UCSD-AML1 (cell line): ENCODE measurements at regions not wholly inside any gene's neighbourhood (a gene's known extent, or its start where the extent isn't known, plus 50 kb on each side); places are given as distances from the start of the nearest gene placed in this dataset.
"Not testable (repeated sequence)": the region's sequence is repeated elsewhere in the genome, so short reads cannot be mapped to it uniquely, and the experiment has no call there.

ENCODE experiments used
- DNase-seq: peaks from one replicate; lab custom pipeline; 2025; ENCODE audit not compliant: unreplicated experiment; lab: John Stamatoyannopoulos, UW

DNA sequence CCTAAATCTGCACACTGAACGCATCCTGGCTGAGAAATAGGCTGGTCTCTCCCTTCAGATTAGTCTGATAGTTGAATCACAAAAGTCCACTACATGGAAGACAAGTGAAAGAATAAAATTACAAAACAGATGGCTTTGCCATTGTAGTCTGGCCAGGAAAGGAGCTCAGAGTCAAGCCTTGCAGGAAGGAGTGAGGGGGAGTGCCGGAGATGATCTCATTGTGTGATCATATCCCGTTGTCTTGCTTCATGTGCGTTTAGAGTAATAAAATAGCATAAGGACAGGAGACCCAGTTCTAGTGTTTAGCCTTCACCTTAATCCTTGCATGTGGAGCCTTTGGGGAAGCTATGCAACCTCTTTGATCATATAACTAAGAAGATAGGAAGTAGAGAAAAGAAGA is 666.7 kb upstream of the RAG2 start:
- DNase-seq = no peak

DNA sequence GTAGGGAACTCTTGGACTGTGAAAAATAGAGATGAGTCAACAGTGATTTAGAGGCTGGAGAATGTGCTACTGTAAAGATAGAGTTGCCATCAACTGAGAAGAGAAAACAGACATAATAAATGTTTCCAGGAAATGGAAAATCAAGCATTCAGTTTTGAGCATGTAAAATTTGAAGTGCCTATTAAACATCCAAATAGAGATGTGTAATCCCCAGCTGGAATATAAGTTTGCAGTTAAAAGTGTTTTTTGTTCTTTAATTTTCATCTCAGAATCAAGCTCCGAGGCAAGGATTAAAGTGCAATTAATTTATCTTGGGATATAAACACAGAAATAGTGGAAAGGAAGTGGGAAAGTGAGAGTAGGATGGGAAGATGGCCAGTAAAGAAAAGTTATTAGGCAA is 666.0 kb upstream of the RAG2 start:
- DNase-seq = no peak

DNA sequence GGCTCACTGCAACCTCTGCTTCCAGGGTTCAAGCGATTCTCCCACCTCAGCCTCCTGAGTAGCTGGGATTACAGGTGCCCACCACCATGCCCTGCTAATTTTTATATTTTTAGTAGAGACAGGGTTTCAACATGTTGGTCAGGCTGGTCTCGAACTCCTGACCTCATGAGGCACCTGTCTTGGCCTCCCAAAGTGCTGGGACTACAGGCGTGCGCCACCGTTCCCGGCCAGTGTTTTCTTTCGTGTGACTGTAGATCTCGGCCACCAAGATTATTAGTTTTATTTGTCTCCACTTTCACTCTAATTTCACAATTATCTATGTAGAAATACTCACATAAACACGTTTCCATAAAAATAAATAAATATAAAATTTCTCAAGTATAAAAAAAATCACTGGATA is 665.4 kb upstream of the RAG2 start:
- DNase-seq = not testable (repeated sequence)

DNA sequence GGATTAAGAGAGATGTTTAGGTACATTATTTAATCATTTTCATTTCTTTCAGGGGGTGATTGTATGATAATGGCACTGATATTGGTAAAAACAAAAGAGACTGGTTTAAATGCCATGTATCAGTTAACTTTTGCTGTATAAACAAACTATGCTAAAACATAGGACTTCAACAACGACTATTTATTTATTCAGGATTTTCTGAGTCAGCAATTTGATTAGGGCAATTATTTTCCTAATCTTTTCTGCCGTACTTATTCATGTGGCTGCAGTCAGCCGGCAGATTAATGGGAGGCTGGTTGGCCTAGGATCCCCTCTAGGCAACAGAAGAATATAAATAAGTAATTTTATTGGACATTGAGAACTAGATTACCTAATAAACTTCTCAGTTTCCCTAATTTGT is 661.7 kb upstream of the RAG2 start:
- DNase-seq = no peak

DNA sequence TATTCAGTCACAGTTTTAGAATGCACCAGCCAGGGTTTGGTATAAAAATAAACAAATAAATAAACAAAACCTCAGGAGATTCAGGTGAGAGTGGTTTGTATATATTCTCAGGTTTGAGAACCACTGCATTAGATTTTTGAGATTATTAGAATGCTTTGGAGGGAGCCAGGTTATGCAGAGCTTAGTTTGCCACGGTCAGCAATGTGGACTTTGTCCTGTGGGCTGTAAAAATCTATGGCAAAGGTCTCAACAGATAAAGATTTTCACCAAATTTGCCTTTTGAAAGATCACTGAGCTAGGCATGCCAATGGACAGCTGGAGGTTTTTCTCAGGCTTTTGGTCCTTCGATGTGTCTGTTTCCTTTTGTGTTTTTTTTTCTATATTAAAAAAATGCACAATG is 650.1 kb upstream of the RAG2 start:
- DNase-seq = no peak

DNA sequence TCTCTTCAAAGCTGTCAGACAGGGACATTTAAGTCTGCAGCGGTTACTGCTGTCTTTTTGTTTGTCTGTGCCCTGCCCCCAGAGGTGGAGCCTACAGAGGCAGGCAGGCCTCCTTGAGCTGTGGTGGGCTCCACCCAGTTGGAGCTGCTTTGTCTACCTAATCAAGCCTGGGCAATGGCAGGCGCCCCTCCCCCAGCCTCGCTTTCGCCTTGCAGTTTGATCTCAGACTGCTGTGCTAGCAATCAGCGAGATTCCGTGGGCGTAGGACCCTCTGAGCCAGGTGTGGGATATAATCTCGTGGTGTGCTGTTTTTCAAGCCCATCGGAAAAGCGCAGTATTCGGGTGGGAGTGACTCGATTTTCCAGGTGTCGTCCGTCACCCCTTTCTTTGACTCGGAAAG is 648.1 kb upstream of the RAG2 start:
- DNase-seq = not testable (repeated sequence)

DNA sequence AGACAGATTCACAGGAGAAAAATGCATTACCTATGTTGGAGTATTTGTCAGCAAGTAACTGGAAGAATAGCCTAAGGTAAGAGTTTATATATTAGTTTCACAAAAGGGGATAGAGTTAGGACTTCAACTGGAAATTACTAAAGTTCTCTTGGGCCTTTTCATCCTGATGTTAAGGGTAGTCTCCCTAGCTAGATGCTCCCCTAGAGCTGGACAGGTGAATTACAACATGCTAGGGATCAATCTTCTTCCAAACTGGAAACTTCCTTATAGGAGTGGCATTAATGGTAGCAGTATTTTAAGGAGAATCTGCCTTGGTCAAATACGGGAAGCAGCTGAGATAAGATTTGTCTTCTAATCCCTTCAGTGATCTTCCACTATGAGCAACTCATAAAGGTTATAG is 632.8 kb upstream of the RAG2 start:
- no peak for DNase-seq

DNA sequence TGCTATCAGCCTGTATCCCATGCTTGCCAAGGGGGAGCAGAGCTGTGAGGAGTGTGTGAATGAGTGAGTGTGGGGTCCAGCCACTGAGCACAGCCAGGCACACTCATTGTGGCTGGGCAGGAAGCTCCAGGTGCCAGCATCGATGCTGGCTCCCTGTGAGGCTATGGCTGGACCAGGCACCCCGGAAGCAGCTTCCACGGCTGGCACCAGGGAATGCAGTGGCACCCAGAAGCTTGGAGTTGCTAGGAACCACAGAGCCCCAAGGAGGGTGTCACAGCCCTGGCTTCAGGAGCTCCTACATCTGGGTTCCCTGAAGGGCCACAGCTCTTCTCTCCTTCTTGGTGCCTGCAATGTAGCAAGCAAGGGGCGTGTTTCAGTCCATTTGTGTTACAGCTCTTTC is 625.9 kb upstream of the RAG2 start:
- no peak for DNase-seq

DNA sequence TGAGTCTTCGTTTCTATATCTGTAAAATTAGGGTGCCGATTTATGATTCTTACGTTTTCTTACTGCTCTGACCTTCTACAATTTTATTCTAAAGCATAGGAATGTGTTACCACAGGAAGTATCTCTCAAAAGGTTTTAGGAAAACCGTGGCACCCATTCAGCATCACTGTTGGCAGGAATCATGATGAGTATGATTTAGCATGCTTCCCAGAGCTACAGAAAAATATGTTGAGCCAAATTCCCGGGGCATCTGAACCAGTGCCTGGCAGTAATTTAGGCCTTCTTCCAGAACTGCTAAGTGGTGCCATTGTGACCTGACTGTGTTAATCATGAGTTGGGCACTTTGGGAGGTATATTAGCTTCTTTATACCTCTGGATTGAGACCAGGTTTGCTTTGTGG is 605.0 kb upstream of the RAG2 start:
- DNase-seq = no peak

DNA sequence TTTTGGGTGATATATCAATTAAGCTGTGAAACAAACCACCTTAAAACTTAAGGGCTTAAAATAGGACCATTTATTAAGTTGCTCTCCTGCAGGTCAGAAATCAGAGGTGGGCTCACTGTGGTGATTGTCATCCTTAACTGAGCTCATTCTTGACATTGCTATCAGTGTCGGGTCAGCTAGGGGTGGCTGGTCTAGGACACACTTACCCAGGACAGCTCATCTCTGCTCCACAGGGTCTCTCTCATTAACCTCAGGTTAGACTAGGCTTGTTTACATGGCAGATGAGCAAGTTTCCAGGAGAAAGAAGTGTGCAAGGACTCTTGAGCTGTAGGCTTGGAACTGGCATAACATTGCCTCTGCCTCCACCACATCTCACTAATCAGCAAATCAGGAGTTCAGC is 601.0 kb upstream of the RAG2 start:
- no peak for DNase-seq

DNA sequence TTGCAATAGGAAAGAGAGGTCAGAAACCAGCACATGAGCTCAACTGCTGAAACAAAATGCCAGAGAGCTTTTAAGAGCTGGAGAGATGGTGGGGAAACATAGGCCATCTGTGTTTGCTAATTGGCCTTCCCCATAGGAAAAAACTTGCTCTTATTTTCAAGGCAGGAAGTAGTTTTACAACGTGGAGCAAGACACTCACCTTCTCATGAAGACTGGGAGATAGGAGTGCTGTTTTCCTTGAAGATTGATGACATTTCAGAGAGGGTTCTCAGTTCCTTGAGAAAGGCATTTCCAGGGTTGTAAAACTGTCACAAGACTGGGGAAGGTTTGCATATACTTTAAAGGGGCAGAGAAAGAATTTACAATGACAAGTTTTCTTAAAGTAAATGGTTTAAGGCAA is 586.3 kb upstream of the RAG2 start:
- no peak for DNase-seq

DNA sequence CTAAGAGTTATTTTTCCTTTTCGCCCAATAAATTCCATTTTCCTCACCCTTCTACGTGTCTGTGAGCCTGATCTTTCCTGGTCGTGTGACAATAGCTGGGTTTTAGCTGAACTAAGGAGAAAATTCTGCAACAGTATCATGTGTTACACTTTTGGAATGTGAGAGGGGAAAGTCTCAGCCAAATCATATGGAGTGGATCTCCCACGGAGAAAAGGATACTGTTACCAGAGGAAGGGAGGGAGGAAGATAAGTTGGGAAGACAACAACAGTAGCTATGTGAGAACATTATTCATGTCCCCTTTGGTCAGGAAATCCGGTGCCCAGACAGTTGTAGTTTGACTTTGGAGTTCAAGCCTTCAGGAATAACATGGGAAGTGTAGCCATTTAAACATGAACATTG is 584.0 kb upstream of the RAG2 start:
- DNase-seq = no peak

DNA sequence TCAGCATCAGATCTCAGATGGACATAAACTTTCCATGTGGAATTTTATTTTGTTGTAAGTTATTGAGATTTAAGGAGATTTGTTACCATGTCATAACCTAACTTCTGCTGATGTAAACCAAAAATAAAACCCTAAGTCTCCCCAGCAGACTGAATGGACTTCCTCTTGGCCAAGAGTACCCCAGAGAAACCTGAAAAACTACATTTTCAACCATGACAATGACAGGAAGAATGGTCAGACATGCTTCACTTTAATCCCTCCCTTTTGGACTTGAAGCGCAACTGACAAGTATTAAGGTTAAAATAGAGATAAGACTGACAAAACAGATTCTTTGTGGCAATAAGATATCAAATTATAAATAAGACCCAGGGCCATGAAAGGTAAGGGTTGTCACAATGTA is 579.7 kb upstream of the RAG2 start:
- no peak for DNase-seq

DNA sequence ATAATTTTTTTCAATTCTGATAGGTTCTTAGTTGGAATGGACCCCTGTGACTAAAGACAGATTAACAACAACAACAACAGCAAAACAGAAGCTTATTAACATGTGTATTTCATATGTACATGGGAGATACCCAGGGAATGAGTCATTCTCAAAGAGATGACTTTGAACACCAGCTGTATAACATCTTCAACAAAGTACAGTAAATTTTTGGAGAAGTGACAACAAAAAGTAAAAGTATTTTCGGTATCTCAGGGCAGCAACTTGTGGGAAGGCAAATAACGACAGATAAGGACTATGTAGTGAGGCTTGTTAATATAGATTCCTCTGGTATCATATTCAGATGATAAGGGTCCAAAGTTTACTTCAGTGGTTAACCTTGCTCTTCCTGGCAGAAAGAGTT is 573.4 kb upstream of the RAG2 start:
- no peak for DNase-seq

DNA sequence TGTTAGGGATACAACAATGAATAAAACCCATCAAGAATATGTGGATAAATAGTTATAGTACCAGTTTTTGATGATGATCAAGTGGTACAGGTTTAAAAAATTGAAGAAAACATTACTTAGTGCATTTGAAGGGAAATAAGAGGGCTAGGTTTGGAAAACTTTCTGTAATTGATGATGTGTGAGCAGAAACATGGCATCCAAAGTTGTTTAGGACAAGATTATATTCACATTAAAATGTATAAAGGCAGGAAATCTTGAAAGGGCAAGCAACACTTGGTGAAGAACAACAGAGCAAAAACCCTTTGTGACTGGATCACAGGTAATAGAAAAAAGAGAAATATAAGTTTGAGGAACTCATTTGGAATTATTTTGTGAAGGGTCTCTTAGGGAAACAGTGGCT is 572.3 kb upstream of the RAG2 start:
- no peak for DNase-seq

DNA sequence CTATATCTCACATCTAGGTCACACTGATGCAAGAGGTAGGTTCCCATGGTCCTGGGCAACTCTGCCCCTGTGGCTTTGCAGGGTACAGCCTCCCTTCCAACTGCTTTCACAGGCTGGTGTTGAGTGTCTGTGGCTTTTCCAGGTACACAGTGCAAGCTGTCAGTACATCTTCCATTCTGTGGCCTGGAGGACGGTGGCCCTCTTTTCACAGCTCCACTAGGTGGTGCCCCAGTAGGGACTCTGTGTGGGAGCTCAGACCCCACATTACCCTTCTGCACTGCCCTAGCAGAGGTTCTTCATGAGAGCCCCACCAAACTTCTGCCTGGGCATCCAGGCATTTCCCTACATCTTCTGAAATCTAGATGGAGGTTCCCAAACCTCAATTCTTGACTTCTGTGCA is 547.4 kb upstream of the RAG2 start:
- DNase-seq = not testable (repeated sequence)

DNA sequence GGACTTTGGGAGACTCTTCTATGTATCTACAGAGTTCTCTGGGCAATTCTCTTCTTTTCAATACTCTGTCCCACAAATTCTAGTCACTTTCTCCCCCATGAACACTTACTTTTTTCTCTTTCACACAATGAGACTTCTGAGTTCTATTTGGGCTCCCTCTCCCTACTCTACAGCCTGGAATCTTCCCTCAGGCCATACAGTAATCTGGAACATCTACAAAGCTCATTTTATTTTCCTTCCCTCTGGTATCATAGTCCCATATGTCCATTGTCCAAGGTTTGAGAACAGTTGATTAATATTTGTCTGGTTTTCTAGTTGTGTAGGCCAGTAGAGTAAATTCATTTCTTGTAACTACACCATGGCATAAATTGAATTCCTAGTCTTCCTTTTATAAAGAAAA is 544.6 kb upstream of the RAG2 start:
- DNase-seq = no peak

DNA sequence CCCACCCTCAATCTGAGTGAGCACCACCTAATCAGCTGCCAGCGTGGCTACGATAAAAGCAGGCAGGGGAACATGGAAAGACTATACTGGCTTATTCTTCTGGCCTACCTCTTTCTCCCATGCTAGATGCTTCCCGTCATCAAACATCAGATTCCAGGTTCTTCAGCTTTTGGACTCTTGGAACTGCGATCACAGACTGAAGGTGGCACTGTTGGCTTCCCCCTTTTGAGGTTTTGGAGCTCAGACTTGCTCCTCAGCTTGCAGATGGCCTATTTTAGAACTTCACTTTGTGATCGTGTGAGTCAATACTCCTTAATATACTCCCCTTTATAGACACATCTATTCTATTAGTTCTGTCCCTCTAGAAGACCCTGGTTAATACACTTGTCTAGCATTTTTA is 543.7 kb upstream of the RAG2 start:
- DNase-seq = no peak

DNA sequence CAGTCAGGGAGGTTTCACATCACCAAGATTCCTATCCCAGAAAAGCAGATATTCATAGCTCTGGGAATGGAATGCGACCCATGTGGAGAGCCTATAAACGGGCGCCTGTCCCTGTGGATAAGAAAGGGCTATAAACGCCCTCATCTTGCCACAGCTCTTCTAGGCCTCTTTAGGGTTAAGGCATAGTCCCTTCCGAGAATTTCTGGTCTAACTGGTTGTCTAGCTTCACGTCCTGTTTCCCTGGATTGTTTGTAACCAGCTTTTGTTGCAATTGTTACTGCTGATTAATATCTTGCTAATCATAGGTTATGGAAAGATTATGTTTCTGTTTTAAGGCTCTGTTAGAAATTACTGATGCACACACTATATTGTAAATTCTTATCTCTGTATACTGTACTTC is 537.6 kb upstream of the RAG2 start:
- not testable (repeated sequence) for DNase-seq

DNA sequence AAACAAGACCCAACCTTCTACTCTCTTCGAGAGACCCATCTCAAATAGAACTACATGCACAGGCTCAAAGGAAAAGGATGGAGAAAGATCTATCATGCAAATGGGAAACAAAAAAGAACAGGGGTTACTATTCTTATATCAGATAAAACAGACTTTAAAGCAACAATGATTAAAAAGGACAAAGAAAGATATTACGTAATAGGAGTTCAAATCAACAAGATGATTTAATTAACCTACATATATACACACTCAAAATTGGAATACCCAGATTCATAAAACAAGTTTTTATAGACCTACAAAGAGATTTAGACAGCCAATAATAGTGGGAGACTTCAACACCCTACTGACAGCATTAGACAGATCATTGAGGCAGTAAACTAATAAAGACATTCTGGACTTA is 536.6 kb upstream of the RAG2 start:
- DNase-seq = no peak

DNA sequence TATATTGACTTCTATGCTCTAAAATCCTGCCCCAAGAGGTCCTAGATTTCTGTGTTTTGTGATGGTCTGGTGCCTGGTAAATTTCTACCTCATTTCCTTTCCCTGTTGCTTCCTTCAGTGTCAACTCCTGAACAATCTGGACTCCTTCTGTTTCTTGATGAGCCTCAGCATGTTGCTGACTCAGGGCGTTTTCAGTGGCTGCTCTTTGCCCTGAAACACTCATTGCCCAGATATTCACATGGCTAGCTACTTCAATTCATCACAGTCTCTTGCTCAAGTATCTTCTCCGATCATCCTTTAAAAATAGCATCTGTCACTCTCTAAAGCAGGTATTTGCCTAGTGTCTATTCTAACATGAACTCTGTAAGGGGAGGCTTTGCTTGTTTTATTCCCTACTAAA is 526.3 kb upstream of the RAG2 start:
- DNase-seq = no peak

DNA sequence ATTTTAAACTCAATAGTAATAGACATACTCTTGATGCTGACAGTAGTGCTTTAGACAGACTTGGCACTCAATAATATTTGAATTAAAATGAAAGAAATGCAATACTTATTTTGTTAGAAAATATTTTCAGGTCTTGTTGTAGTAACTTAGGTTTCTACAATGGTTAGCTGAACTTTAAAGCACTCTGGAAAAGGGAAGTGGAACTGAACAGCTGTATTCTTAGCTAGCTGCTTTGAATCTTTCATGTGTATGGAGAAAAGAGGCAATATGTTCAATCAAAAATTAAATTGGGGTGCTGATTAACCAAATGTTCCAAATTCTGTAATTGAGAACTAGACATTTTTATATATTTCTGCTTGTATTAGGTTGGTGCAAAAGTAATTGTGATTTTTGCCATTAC is 517.9 kb upstream of the RAG2 start:
- DNase-seq = no peak

DNA sequence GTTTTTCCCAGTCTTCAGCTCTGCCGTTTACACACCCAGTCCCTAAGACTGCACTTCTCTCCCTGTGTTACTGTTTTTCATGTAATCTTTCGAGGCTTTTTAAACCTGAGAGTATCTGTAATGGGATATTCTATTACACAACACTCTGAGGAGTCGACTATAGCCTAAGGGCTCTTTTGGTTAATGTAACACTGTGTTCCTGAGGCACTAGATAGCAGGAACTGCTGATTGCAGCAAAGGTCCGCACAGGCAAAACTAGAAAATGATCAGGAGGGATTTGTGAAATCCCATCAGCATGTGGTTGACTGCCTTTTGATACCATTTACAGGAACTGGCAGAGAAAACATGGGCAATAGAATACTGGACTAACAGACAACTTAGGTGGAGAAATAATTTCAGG is 512.3 kb upstream of the RAG2 start:
- no peak for DNase-seq

DNA sequence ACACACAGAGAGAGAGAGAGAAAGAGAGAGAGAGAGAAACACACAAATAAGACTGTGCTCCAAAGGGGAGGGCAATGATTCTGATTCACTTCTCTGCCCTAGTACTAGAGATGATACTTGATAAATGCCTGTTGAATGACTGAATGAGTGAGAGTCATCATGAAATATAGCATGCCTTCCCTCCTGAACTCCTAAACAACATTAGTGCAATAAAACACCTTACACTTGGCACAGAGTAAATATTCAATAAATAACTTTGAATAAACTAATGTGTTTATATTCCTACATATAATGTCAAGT is 511.2 kb upstream of the RAG2 start:
- no peak for DNase-seq
